GM12892 (cell line): ENCODE measurements at regions not wholly inside any gene's neighbourhood (a gene's known extent, or its start where the extent isn't known, plus 50 kb on each side); places are given as distances from the start of the nearest gene placed in this dataset.

Source experiments
- POLR2A ChIP-seq: IDR thresholded peaks from 2 replicates; pipeline ENCODE4 v1.6.1; 2011; ENCODE audit warnings: low read depth, low read length, control low read depth
- POLR2AphosphoS5 ChIP-seq: IDR thresholded peaks from 2 replicates; pipeline ENCODE4 v1.6.1; 2011; ENCODE audit warnings: low read depth, low read length, control low read depth
- TAF1 ChIP-seq: IDR thresholded peaks from 2 replicates; pipeline ENCODE4 v1.6.1; 2011; ENCODE audit warnings: low read depth, mild to moderate bottlenecking, control low read depth, low read length, borderline replicate concordance

DNA sequence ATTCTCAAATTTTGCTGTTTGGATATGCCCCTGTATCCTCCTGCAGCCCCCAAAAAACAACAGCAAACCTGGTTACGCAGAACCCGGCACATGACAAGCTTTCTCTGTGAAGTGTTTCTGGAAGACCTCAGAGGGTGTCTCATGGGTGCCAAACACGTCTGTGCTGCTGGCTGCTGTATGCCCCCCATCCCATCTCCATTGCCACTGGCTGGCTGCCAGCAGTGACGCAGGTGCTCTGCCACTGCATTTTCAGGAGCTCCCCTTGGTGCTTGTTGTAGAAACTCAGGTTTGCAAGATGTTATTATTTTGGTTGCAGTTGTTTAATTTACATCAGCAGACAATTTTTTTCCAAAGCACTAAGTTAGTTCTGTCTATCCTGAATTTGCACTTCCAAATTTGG is 166.4 kb upstream of the FANCL start:
- TF ChIP-seq POLR2AphosphoS5 = no peak
- no peak for TF ChIP-seq POLR2A
- no peak for TF ChIP-seq TAF1
